ENCODE measurements at regions not wholly inside any gene's neighbourhood (a gene's known extent, or its start where the extent isn't known, plus 50 kb on each side); places are given as distances from the start of the nearest gene placed in this dataset.

- Histone ChIP-seq H3F3A (ENCODE audit: low read length, unreplicated experiment) (no peaks in the 10 kb centered on the region), H3K4me2 (ENCODE audit: low read length) (no peak overlapping the region), H3K27me3 (ENCODE audit: low read length) (no peaks in the 10 kb centered on the region), H3K9me3 (ENCODE audit: low read length) (no peaks in the 10 kb centered on the region), H3K4me3 (ENCODE audit: low read length) (no peak overlapping the region), H4K20me1 (ENCODE audit: low read length) (no peaks in the 10 kb centered on the region), H2AFZ (ENCODE audit: low read length) (no peak overlapping the region), H3K79me2 (ENCODE audit: low read length) (no peaks in the 10 kb centered on the region), H3K27ac (ENCODE audit: low read length) (no peak overlapping the region), H3K9ac (ENCODE audit: low read length) (no peak overlapping the region), H3K4me1 (ENCODE audit: insufficient read depth, low read length) (no peaks in the 10 kb centered on the region), H3K9me2 (replicated peaks; ENCODE audit: low read length) (no peaks in the 10 kb centered on the region), H3K36me3 (ENCODE audit: low read depth, low read length) (no peaks in the 10 kb centered on the region)
- POLR2A ChIA-PET (ENCODE audit: unreplicated experiment): no interaction called here
- TF ChIP-seq CTCF (conservative IDR thresholded peaks at IDR 0.05; ENCODE audit: low read depth, low read length) (no peak), EZH2phosphoT487 (IDR thresholded peaks at IDR 0.05; ENCODE audit: borderline replicate concordance, low read length) (no peak), EZH2 (IDR thresholded peaks at IDR 0.05; ENCODE audit: low read length, unreplicated experiment) (no peak)
- CTCF ChIA-PET: no interaction called here
- BruUV-seq (replicated peaks): no TSS peak
- DNase-seq (no peak), ATAC-seq (no peak)
- intact Hi-C loops (cut with micrococcal nuclease): no loop called here
Measured at GRCh38 chr4:162221148-162221547, 57.3 kb upstream of the FSTL5 start.

All from PC-3 (cell line).